Caki2 (cell line): ENCODE measurements at regions not wholly inside any gene's neighbourhood (a gene's known extent, or its start where the extent isn't known, plus 50 kb on each side); places are given as distances from the start of the nearest gene placed in this dataset.
"Not testable (repeated sequence)": the region's sequence is repeated elsewhere in the genome, so short reads cannot be mapped to it uniquely, and the experiment has no call there.

Experiments
- DNase-seq: peaks from one replicate; pipeline ENCODE4 v3.0.0-alpha.2; 2015; ENCODE audit warnings: low read depth
- in situ Hi-C: cut with HindIII; loops from 2 replicates; pipeline ENCODE4 v1.10.0; 2016; ENCODE audit warnings: low sequenced_read_pairs, low pct_unique_long_range_greater_than_20kb, mixed read lengths

- no peak for DNase-seq
- in situ Hi-C loops = no loop called here
These were observed 143.9 kb downstream of the SLITRK1 start for GRCh38 chr13:83738407-83738806.

- in situ Hi-C loops = no loop called here
- no peak for DNase-seq
These were observed 149.0 kb downstream of the SLITRK1 start for GRCh38 chr13:83733293-83733692.

- DNase-seq = no peak
- in situ Hi-C loops = no loop called here
These were observed 149.5 kb downstream of the SLITRK1 start for GRCh38 chr13:83732755-83733154.

- no peak for DNase-seq
- in situ Hi-C loops = no loop called here
These were observed 151.2 kb downstream of the SLITRK1 start for GRCh38 chr13:83731113-83731512.

- no peak for DNase-seq
- in situ Hi-C loops = no loop called here
These were observed 151.6 kb downstream of the SLITRK1 start for GRCh38 chr13:83730674-83731073.

GRCh38 chr13:83722443-83722842 lies 159.8 kb downstream of the SLITRK1 start:
- in situ Hi-C loops = no loop called here
- no peak for DNase-seq

GRCh38 chr13:83716121-83716520 lies 166.2 kb downstream of the SLITRK1 start:
- DNase-seq = no peak
- in situ Hi-C loops = no loop called here

GRCh38 chr13:83714236-83714635 lies 168.0 kb downstream of the SLITRK1 start:
- in situ Hi-C loops = no loop called here
- DNase-seq = no peak

- DNase-seq = no peak
- in situ Hi-C loops = no loop called here
These were observed 172.2 kb downstream of the SLITRK1 start for GRCh38 chr13:83710133-83710515.

- no peak for DNase-seq
- in situ Hi-C loops = no loop called here
These were observed 172.7 kb downstream of the SLITRK1 start for GRCh38 chr13:83709426-83710132.

GRCh38 chr13:83702021-83702420 lies 180.3 kb downstream of the SLITRK1 start:
- in situ Hi-C loops = no loop called here
- no peak for DNase-seq

GRCh38 chr13:83692800-83693199 lies 189.5 kb downstream of the SLITRK1 start:
- in situ Hi-C loops = no loop called here
- no peak for DNase-seq

GRCh38 chr13:83691966-83692365 lies 190.3 kb downstream of the SLITRK1 start:
- in situ Hi-C loops = no loop called here
- no peak for DNase-seq

- in situ Hi-C loops = no loop called here
- DNase-seq = no peak
These were observed 200.7 kb downstream of the SLITRK1 start for GRCh38 chr13:83681547-83681946.

GRCh38 chr13:83677985-83678384 lies 204.3 kb downstream of the SLITRK1 start:
- no peak for DNase-seq
- in situ Hi-C loops = no loop called here

GRCh38 chr13:83672612-83673011 lies 209.7 kb downstream of the SLITRK1 start:
- DNase-seq = no peak
- in situ Hi-C loops = no loop called here

GRCh38 chr13:83667606-83668005 lies 214.7 kb downstream of the SLITRK1 start:
- DNase-seq = no peak
- in situ Hi-C loops = no loop called here

- in situ Hi-C loops = no loop called here
These were observed 216.1 kb downstream of the SLITRK1 start for GRCh38 chr13:83666141-83666540.

GRCh38 chr13:83657281-83657680 lies 225.0 kb downstream of the SLITRK1 start:
- no peak for DNase-seq
- in situ Hi-C loops = no loop called here

More at GRCh38 chr13:83666141-83666540, 216.1 kb downstream of the SLITRK1 start:
- DNase-seq = no peak

GRCh38 chr13:83642617-83643016 lies 239.7 kb downstream of the SLITRK1 start:
- in situ Hi-C loops, DNase-seq: not testable (repeated sequence)
